ENCODE measurements at regions not wholly inside any gene's neighbourhood (a gene's known extent, or its start where the extent isn't known, plus 50 kb on each side); places are given as distances from the start of the nearest gene placed in this dataset.
"Not testable (repeated sequence)": the region's sequence is repeated elsewhere in the genome, so short reads cannot be mapped to it uniquely, and the experiment has no call there.

DNA sequence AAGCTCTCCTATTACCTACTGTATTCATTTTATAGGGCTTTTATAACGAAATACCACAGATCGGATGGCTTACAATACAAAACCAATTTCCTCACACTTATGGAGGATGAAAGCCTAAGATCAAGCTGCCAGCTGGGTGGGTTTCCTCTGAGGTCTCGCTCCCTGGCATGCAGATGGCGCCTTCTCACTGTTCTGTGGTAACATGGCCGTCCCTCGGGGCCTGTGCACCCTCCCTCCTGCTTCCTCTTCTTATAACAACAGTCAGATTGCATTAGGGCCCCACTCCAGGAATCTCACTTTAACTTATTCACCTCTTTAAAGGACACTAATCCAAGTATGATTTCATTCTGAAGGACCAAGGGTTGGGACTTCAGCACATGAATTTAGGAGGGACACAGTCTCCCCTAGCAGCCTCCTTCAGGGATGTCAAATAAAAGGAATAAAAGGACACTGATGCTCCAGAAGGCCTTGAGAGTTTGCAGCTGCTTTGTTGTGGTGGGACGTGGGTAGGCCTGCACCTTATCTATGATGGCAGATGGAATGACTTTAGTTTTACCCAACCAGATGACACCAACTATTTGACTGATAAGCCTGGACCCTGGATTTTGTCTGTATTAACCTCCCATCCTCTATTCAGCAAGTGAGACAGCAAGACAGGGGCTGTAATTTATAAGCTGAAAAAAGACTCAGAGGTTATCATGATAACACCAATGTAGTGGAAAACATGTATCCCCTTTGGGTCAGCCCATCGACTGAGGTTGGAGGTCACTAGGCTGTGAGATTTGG lies 455.3 kb downstream of the TMEM121 start:
- intact Hi-C loops (cut with micrococcal nuclease); H3K27ac ChIP-seq (ENCODE audit: low read length); H3K36me3 ChIP-seq (ENCODE audit: control insufficient read depth, insufficient read depth, low read length); H3K36me3 Mint-ChIP-seq; H3K4me3 ChIP-seq (ENCODE audit: low read length); H3K9me3 Mint-ChIP-seq; H3K9me3 ChIP-seq (ENCODE audit: control insufficient read depth, insufficient read depth, low read length): not testable (repeated sequence)
- H3K27ac Mint-ChIP-seq: peak overlapping the region; percentile 63 to 81
- Histone ChIP-seq H3K27me3 (ENCODE audit: control insufficient read depth, insufficient read depth, low read length) (peaks cover 16% of the 10 kb centered on the region), H3K4me1 (ENCODE audit: control insufficient read depth, insufficient read depth, low read length) (peaks cover 42% of the 10 kb centered on the region)
- H3K4me3 Mint-ChIP-seq: peak overlapping the region; percentile 56
- peak; percentile 49 to 68 (median 52) for ATAC-seq
- DNase-seq: peak; percentile 55 to 85
- peaks cover 30 to 46% of the 10 kb centered on the region in 2 donors for H3K27me3 Mint-ChIP-seq (ENCODE audit: low read depth in 2 of 2)
- 10% methylated on average over 5 of the region's 8 CpGs for WGBS (ENCODE audit: insufficient coverage)
- H3K4me1 Mint-ChIP-seq: peaks cover 52 to 53% of the 10 kb centered on the region in 2 donors

DNA sequence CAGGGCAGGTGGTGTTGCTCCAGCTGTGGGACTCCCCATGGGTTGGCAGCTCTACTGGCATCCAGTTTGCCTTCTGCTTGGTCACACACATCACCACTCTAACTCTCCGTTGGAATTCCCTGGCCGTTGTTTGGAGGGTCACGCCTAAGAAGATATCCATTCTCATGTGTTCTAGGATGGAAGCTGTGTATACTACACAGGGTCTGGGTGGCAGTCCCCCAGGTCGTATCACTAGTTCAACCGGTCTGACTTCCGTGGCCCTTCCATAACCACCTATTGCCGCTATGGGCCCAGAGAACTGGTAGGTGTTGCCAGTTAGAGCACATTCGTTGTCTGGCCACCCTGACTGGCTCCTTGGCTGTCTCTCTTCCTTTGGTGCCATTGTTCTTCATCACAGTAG lies 456.3 kb downstream of the TMEM121 start:
- no peaks in the 10 kb centered on the region for H3K36me3 Mint-ChIP-seq
- peaks cover 16% of the 10 kb centered on the region for H3K27me3 ChIP-seq (ENCODE audit: control insufficient read depth, insufficient read depth, low read length)

GRCh38 chr14:105986894-105987284 lies 460.5 kb downstream of the TMEM121 start:
- Mint-ChIP-seq H3K4me3 (peak overlapping the region; percentile 65), H3K27me3 (ENCODE audit: low read depth in 2 of 2) (peaks cover 12 to 20% of the 10 kb centered on the region in 2 donors), H3K36me3 (no peaks in the 10 kb centered on the region), H3K4me1 (peaks cover 51 to 62% of the 10 kb centered on the region in 2 donors), H3K27ac (peak overlapping the region; percentile 73 to 74), H3K9me3 (no peaks in the 10 kb centered on the region)
- TF ChIP-seq, protein P1, sequence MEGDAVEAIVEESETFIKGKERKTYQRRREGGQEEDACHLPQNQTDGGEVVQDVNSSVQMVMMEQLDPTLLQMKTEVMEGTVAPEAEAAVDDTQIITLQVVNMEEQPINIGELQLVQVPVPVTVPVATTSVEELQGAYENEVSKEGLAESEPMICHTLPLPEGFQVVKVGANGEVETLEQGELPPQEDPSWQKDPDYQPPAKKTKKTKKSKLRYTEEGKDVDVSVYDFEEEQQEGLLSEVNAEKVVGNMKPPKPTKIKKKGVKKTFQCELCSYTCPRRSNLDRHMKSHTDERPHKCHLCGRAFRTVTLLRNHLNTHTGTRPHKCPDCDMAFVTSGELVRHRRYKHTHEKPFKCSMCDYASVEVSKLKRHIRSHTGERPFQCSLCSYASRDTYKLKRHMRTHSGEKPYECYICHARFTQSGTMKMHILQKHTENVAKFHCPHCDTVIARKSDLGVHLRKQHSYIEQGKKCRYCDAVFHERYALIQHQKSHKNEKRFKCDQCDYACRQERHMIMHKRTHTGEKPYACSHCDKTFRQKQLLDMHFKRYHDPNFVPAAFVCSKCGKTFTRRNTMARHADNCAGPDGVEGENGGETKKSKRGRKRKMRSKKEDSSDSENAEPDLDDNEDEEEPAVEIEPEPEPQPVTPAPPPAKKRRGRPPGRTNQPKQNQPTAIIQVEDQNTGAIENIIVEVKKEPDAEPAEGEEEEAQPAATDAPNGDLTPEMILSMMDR (IDR thresholded peaks at IDR 0.05): no peak
- ATAC-seq (peak; percentile 30 to 41 (median 32)), DNase-seq (peak in 1 of 2 donors; percentile 23)
- H3K27me3 ChIP-seq (ENCODE audit: control insufficient read depth, insufficient read depth, low read length): peaks cover 3% of the 10 kb centered on the region
- intact Hi-C loops (cut with micrococcal nuclease): loop anchor here (2.0 kb wide), 1 partner anchor 18 kb away; no protein-coding TSS in a partner anchor
- no peak overlapping the region for H3K27ac ChIP-seq (ENCODE audit: low read length)
- no peaks in the 10 kb centered on the region for H3K9me3 ChIP-seq (ENCODE audit: control insufficient read depth, insufficient read depth, low read length)
- peaks cover 40% of the 10 kb centered on the region for H3K4me1 ChIP-seq (ENCODE audit: control insufficient read depth, insufficient read depth, low read length)
- H3K36me3 ChIP-seq (ENCODE audit: control insufficient read depth, insufficient read depth, low read length): no peaks in the 10 kb centered on the region
- no peak overlapping the region for H3K4me3 ChIP-seq (ENCODE audit: low read length)
- 73% methylated on average over 2 of the region's 2 CpGs for WGBS (ENCODE audit: insufficient coverage)

More for the DNA sequence above, 456.3 kb downstream of the TMEM121 start:
- H3K4me1 Mint-ChIP-seq: peaks cover 61 to 63% of the 10 kb centered on the region in 2 donors
- intact Hi-C loops (cut with micrococcal nuclease): no loop called here
- no peaks in the 10 kb centered on the region for H3K9me3 Mint-ChIP-seq
- Histone ChIP-seq H3K27ac (ENCODE audit: low read length) (no peak overlapping the region), H3K9me3 (ENCODE audit: control insufficient read depth, insufficient read depth, low read length) (no peaks in the 10 kb centered on the region), H3K4me3 (ENCODE audit: low read length) (no peak overlapping the region), H3K36me3 (ENCODE audit: control insufficient read depth, insufficient read depth, low read length) (no peaks in the 10 kb centered on the region), H3K4me1 (ENCODE audit: control insufficient read depth, insufficient read depth, low read length) (peaks cover 50% of the 10 kb centered on the region)
- DNase-seq (no peak), ATAC-seq (no peak)
- peaks cover 22 to 37% of the 10 kb centered on the region in 2 donors for H3K27me3 Mint-ChIP-seq (ENCODE audit: low read depth in 2 of 2)
- peak overlapping the region; percentile 40 for H3K4me3 Mint-ChIP-seq
- H3K27ac Mint-ChIP-seq: peak overlapping the region; percentile 63 to 81
- TF ChIP-seq, protein P1 (IDR thresholded peaks at IDR 0.05): no peak
- 99% methylated on average over 8 of the region's 8 CpGs for WGBS (ENCODE audit: insufficient coverage)

DNA sequence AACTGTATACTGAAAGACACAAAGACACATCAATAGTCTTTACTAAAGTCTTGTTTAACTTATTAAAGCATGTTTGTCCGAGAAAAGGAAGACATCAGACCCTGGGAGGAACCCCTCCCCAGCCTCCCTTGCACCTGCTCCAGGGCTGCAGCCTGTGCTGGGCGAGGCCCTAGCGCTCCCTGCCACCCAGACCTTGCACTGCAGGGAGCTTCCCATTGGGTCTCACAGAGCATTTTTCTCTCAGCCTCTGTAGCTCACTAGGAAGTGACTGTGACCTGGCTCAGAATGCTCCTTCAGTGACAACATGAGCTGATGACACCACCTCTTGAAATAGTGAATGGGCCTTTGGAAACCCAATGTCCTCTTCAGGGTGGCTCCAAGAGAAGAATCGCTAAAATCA lies 461.2 kb downstream of the TMEM121 start:
- H3K27ac ChIP-seq (ENCODE audit: low read length): no peak overlapping the region
- Mint-ChIP-seq H3K4me1 (peaks cover 44 to 55% of the 10 kb centered on the region in 2 donors), H3K27me3 (ENCODE audit: low read depth in 2 of 2) (peaks cover 15 to 20% of the 10 kb centered on the region in 2 donors), H3K4me3 (peak overlapping the region; percentile 65), H3K27ac (peak overlapping the region; percentile 73 to 74), H3K9me3 (no peaks in the 10 kb centered on the region), H3K36me3 (no peaks in the 10 kb centered on the region)
- TF ChIP-seq, protein P1 (IDR thresholded peaks at IDR 0.05): no peak
- H3K36me3 ChIP-seq (ENCODE audit: control insufficient read depth, insufficient read depth, low read length): no peaks in the 10 kb centered on the region
- H3K4me1 ChIP-seq (ENCODE audit: control insufficient read depth, insufficient read depth, low read length): peaks cover 33% of the 10 kb centered on the region
- H3K4me3 ChIP-seq (ENCODE audit: low read length): no peak overlapping the region
- ATAC-seq: no peak
- DNase-seq: no peak
- intact Hi-C loops (cut with micrococcal nuclease): loop anchor here (2.0 kb wide), 1 partner anchor 17 kb away; no protein-coding TSS in a partner anchor
- H3K9me3 ChIP-seq (ENCODE audit: control insufficient read depth, insufficient read depth, low read length): no peaks in the 10 kb centered on the region
- 83% methylated on average over 4 of the region's 4 CpGs for WGBS (ENCODE audit: insufficient coverage)
- peaks cover 3% of the 10 kb centered on the region for H3K27me3 ChIP-seq (ENCODE audit: control insufficient read depth, insufficient read depth, low read length)

All from natural killer cell (primary cell).